Activated naive CD8-positive, alpha-beta T cell treated with anti-CD3 and anti-CD28 coated beads for 36 hours (primary cell): ENCODE measurements at regions not wholly inside any gene's neighbourhood (a gene's known extent, or its start where the extent isn't known, plus 50 kb on each side); places are given as distances from the start of the nearest gene placed in this dataset.

Source experiments
- DNase-seq: peaks from one replicate; pipeline ENCODE4 v3.0.0; 2021
- H3K27ac Mint-ChIP-seq: one replicate; pipeline ENCODE4 v1.8.0; 2022; ENCODE audit warnings: mild to moderate bottlenecking, moderate library complexity, mixed read lengths
- H3K27me3 Mint-ChIP-seq: one replicate; pipeline ENCODE4 v1.8.0; 2022; ENCODE audit warnings: mild to moderate bottlenecking, mixed read lengths
- H3K36me3 Mint-ChIP-seq: one replicate; pipeline ENCODE4 v1.8.0; 2021; ENCODE audit warnings: mild to moderate bottlenecking, mixed read lengths
- H3K4me1 Mint-ChIP-seq: one replicate; pipeline ENCODE4 v1.8.0; 2021; ENCODE audit warnings: mixed read lengths
- H3K4me3 Mint-ChIP-seq: one replicate; pipeline ENCODE4 v1.8.0; 2022; ENCODE audit warnings: mild to moderate bottlenecking, moderate library complexity, mixed read lengths
- H3K9me3 Mint-ChIP-seq: one replicate; pipeline ENCODE4 v1.8.0; 2022; ENCODE audit warnings: mixed read lengths

GRCh38 chr9:103068753-103069152, 73.6 kb downstream of the CYLC2 start:
- DNase-seq: no peak
- no peak overlapping the region for H3K4me3 Mint-ChIP-seq
- H3K27ac Mint-ChIP-seq: no peak overlapping the region
- H3K9me3 Mint-ChIP-seq: no peaks in the 10 kb centered on the region
- no peaks in the 10 kb centered on the region for H3K27me3 Mint-ChIP-seq
- no peaks in the 10 kb centered on the region for H3K36me3 Mint-ChIP-seq
- no peaks in the 10 kb centered on the region for H3K4me1 Mint-ChIP-seq

GRCh38 chr9:103078581-103078980, 83.4 kb downstream of the CYLC2 start:
- Mint-ChIP-seq H3K4me1 (no peaks in the 10 kb centered on the region), H3K9me3 (no peaks in the 10 kb centered on the region), H3K27me3 (no peaks in the 10 kb centered on the region), H3K4me3 (no peak overlapping the region), H3K36me3 (no peaks in the 10 kb centered on the region), H3K27ac (no peak overlapping the region)
- no peak for DNase-seq

- Mint-ChIP-seq H3K36me3 (no peaks in the 10 kb centered on the region), H3K9me3 (no peaks in the 10 kb centered on the region), H3K4me3 (no peak overlapping the region), H3K4me1 (no peaks in the 10 kb centered on the region), H3K27me3 (no peaks in the 10 kb centered on the region), H3K27ac (no peak overlapping the region)
- no peak for DNase-seq
Observed at GRCh38 chr9:103082494-103082893, 87.4 kb downstream of the CYLC2 start.

- H3K36me3 Mint-ChIP-seq: no peaks in the 10 kb centered on the region
- H3K27me3 Mint-ChIP-seq: no peaks in the 10 kb centered on the region
- H3K27ac Mint-ChIP-seq: no peak overlapping the region
- no peak overlapping the region for H3K4me3 Mint-ChIP-seq
- H3K9me3 Mint-ChIP-seq: peaks cover 2% of the 10 kb centered on the region
- DNase-seq: no peak
- H3K4me1 Mint-ChIP-seq: no peaks in the 10 kb centered on the region
Observed at GRCh38 chr9:103089357-103089756, 94.2 kb downstream of the CYLC2 start.

- Mint-ChIP-seq H3K9me3 (peaks cover 6% of the 10 kb centered on the region), H3K4me3 (no peak overlapping the region), H3K27me3 (no peaks in the 10 kb centered on the region), H3K4me1 (no peaks in the 10 kb centered on the region), H3K27ac (no peak overlapping the region), H3K36me3 (no peaks in the 10 kb centered on the region)
- DNase-seq: no peak
Observed at GRCh38 chr9:103104101-103104500, 109.0 kb downstream of the CYLC2 start.

GRCh38 chr9:103116246-103116645, 121.1 kb downstream of the CYLC2 start:
- Mint-ChIP-seq H3K36me3 (no peaks in the 10 kb centered on the region), H3K27ac (no peak overlapping the region), H3K4me3 (no peak overlapping the region), H3K4me1 (no peaks in the 10 kb centered on the region), H3K9me3 (peaks cover 1% of the 10 kb centered on the region), H3K27me3 (no peaks in the 10 kb centered on the region)
- no peak for DNase-seq

- Mint-ChIP-seq H3K9me3 (peaks cover 12% of the 10 kb centered on the region), H3K4me1 (no peaks in the 10 kb centered on the region), H3K27ac (no peak overlapping the region), H3K36me3 (peaks cover 1% of the 10 kb centered on the region), H3K27me3 (no peaks in the 10 kb centered on the region), H3K4me3 (no peak overlapping the region)
- DNase-seq: no peak
Observed at GRCh38 chr9:103126494-103126893, 131.4 kb downstream of the CYLC2 start.

GRCh38 chr9:103139891-103140290, 144.8 kb downstream of the CYLC2 start:
- no peaks in the 10 kb centered on the region for H3K27me3 Mint-ChIP-seq
- no peaks in the 10 kb centered on the region for H3K4me1 Mint-ChIP-seq
- H3K36me3 Mint-ChIP-seq: no peaks in the 10 kb centered on the region
- H3K27ac Mint-ChIP-seq: no peak overlapping the region
- H3K4me3 Mint-ChIP-seq: no peak overlapping the region
- no peak for DNase-seq
- no peaks in the 10 kb centered on the region for H3K9me3 Mint-ChIP-seq

GRCh38 chr9:103152473-103152872, 157.3 kb downstream of the CYLC2 start:
- no peaks in the 10 kb centered on the region for H3K4me1 Mint-ChIP-seq
- no peaks in the 10 kb centered on the region for H3K27me3 Mint-ChIP-seq
- H3K9me3 Mint-ChIP-seq: peaks cover 16% of the 10 kb centered on the region
- no peak overlapping the region for H3K4me3 Mint-ChIP-seq
- no peaks in the 10 kb centered on the region for H3K36me3 Mint-ChIP-seq
- H3K27ac Mint-ChIP-seq: no peak overlapping the region
- DNase-seq: no peak

GRCh38 chr9:103167530-103167929, 172.4 kb downstream of the CYLC2 start:
- Mint-ChIP-seq H3K9me3 (peaks cover 17% of the 10 kb centered on the region), H3K4me3 (no peak overlapping the region), H3K36me3 (no peaks in the 10 kb centered on the region), H3K4me1 (no peaks in the 10 kb centered on the region), H3K27me3 (no peaks in the 10 kb centered on the region), H3K27ac (no peak overlapping the region)
- no peak for DNase-seq

- H3K4me3 Mint-ChIP-seq: no peak overlapping the region
- no peaks in the 10 kb centered on the region for H3K4me1 Mint-ChIP-seq
- no peak overlapping the region for H3K27ac Mint-ChIP-seq
- H3K36me3 Mint-ChIP-seq: no peaks in the 10 kb centered on the region
- DNase-seq: no peak
- H3K9me3 Mint-ChIP-seq: peaks cover 17% of the 10 kb centered on the region
- no peaks in the 10 kb centered on the region for H3K27me3 Mint-ChIP-seq
Observed at GRCh38 chr9:103168254-103168653, 173.1 kb downstream of the CYLC2 start.

GRCh38 chr9:103169798-103170197, 174.7 kb downstream of the CYLC2 start:
- DNase-seq: no peak
- H3K9me3 Mint-ChIP-seq: peaks cover 18% of the 10 kb centered on the region
- no peaks in the 10 kb centered on the region for H3K4me1 Mint-ChIP-seq
- H3K27me3 Mint-ChIP-seq: no peaks in the 10 kb centered on the region
- H3K36me3 Mint-ChIP-seq: no peaks in the 10 kb centered on the region
- no peak overlapping the region for H3K27ac Mint-ChIP-seq
- H3K4me3 Mint-ChIP-seq: no peak overlapping the region

GRCh38 chr9:103183701-103184171, 188.6 kb downstream of the CYLC2 start:
- no peak for DNase-seq
- Mint-ChIP-seq H3K4me1 (no peaks in the 10 kb centered on the region), H3K4me3 (no peak overlapping the region), H3K27ac (no peak overlapping the region), H3K27me3 (no peaks in the 10 kb centered on the region), H3K36me3 (no peaks in the 10 kb centered on the region), H3K9me3 (peaks cover 2% of the 10 kb centered on the region)

GRCh38 chr9:103186959-103187358, 191.8 kb downstream of the CYLC2 start:
- Mint-ChIP-seq H3K4me1 (no peaks in the 10 kb centered on the region), H3K27ac (no peak overlapping the region), H3K36me3 (no peaks in the 10 kb centered on the region), H3K4me3 (no peak overlapping the region), H3K9me3 (peaks cover 2% of the 10 kb centered on the region), H3K27me3 (no peaks in the 10 kb centered on the region)
- no peak for DNase-seq

- peaks cover 2% of the 10 kb centered on the region for H3K9me3 Mint-ChIP-seq
- H3K27ac Mint-ChIP-seq: no peak overlapping the region
- no peaks in the 10 kb centered on the region for H3K27me3 Mint-ChIP-seq
- H3K4me1 Mint-ChIP-seq: no peaks in the 10 kb centered on the region
- DNase-seq: no peak
- no peak overlapping the region for H3K4me3 Mint-ChIP-seq
- no peaks in the 10 kb centered on the region for H3K36me3 Mint-ChIP-seq
Observed at GRCh38 chr9:103188781-103189350, 193.7 kb downstream of the CYLC2 start.

GRCh38 chr9:103193992-103194391, 198.9 kb downstream of the CYLC2 start:
- H3K4me3 Mint-ChIP-seq: no peak overlapping the region
- H3K27me3 Mint-ChIP-seq: no peaks in the 10 kb centered on the region
- H3K4me1 Mint-ChIP-seq: no peaks in the 10 kb centered on the region
- peaks cover 2% of the 10 kb centered on the region for H3K9me3 Mint-ChIP-seq
- no peak for DNase-seq
- no peak overlapping the region for H3K27ac Mint-ChIP-seq
- no peaks in the 10 kb centered on the region for H3K36me3 Mint-ChIP-seq
